Upper lobe of left lung (tissue), 6 donors: ENCODE measurements at regions not wholly inside any gene's neighbourhood (a gene's known extent, or its start where the extent isn't known, plus 50 kb on each side); places are given as distances from the start of the nearest gene placed in this dataset.

Experiments
- ATAC-seq, 2 donors: fragments of 200-7000 bp; cut with Tn5 transposase; one replicate each; pipeline ENCODE4 v1.9.1; 2022; ENCODE audit warnings: mild to moderate bottlenecking in 2 of 2, moderate library complexity in 2 of 2; ENCODE audit not compliant: low FRiP score in 2 of 2
- DNase-seq, 2 donors: peaks; one replicate each; pipeline ENCODE4 v3.0.0-alpha.2; 2019 to 2020
- H3K27ac ChIP-seq, 4 donors: fragments of 200-600 bp; sonication (generic); one replicate each; pipeline ENCODE4 v1.5.1; 2016 to 2019
- H3K27me3 ChIP-seq, 4 donors: fragments of 200-600 bp; sonication (generic); one replicate each; pipeline ENCODE4 v1.5.1; 2017 to 2019
- H3K36me3 ChIP-seq, 4 donors: fragments of 200-600 bp; sonication (generic); one replicate each; pipeline ENCODE4 v1.5.1; 2016 to 2019
- H3K4me1 ChIP-seq, 4 donors: fragments of 200-600 bp; sonication (generic); one replicate each; pipeline ENCODE4 v1.5.1; 2018 to 2019
- H3K4me3 ChIP-seq, 4 donors: fragments of 200-600 bp; sonication (generic); one replicate each; pipeline ENCODE4 v1.5.1; 2017 to 2019; ENCODE audit warnings: mild to moderate bottlenecking in 2 of 4, moderate library complexity in 1 of 4
- H3K9me3 ChIP-seq, 4 donors: fragments of 200-600 bp; sonication (generic); one replicate each; pipeline ENCODE4 v1.5.1; 2018 to 2019
- CTCF ChIP-seq, 6 experiments: fragments of 450-650 bp in 4 of 6; fragments of 200-600 bp in 2 of 6; sonication (generic) in 2 of 6; IDR thresholded peaks; one replicate each; pipeline ENCODE4 v1.5.1; 2016 to 2019; ENCODE audit warnings: antibody characterized with exemption in 6 of 6
- EP300 ChIP-seq, 4 donors: sonication (generic); formaldehyde crosslinking; IDR thresholded peaks; one replicate each; pipeline ENCODE4 v1.5.1; 2017; ENCODE audit warnings: antibody characterized with exemption in 4 of 4, control low read depth in 2 of 4
- POLR2A ChIP-seq, 4 donors: fragments of 450-650 bp; IDR thresholded peaks; one replicate each; pipeline ENCODE4 v1.5.1; 2016 to 2017; ENCODE audit warnings: antibody characterized with exemption in 4 of 4, mild to moderate bottlenecking in 2 of 4
- POLR2AphosphoS5 ChIP-seq, 2 donors: sonication (generic); formaldehyde crosslinking; IDR thresholded peaks; one replicate each; pipeline ENCODE4 v1.5.1; 2017; ENCODE audit warnings: antibody characterized with exemption in 2 of 2
- WGBS, 2 donors: methylation state at CpG; one replicate each; pipeline ENCODE4 v1.1.5; 2017 to 2018; 5-methylcytosine and 5-hydroxymethylcytosine counted together
- donor health status: DM: no; HTN: no; CAD: no; lungs with moderate emphysema.
- donor health status: DM: no; HTN: yes; CAD: no; lungs with severe emphysema.

- H3K36me3 ChIP-seq: no peaks in the 10 kb centered on the region
- no peaks in the 10 kb centered on the region for H3K27me3 ChIP-seq
- TF ChIP-seq CTCF (IDR thresholded peaks at IDR 0.05) (no peak), EP300 (IDR thresholded peaks at IDR 0.05) (no peak), POLR2AphosphoS5 (IDR thresholded peaks at IDR 0.05) (no peak), POLR2A (IDR thresholded peaks at IDR 0.05) (no peak)
- no peaks in the 10 kb centered on the region for H3K9me3 ChIP-seq
- DNase-seq (no peak), ATAC-seq (no peak)
- WGBS, 2 donors: 58 to 65% methylated on average over 3 of the region's 3 CpGs
- H3K27ac ChIP-seq: no peak overlapping the region
- H3K4me3 ChIP-seq: no peak overlapping the region
- H3K4me1 ChIP-seq: no peaks in the 10 kb centered on the region
These were observed 279.1 kb upstream of the ZEB2 start for GRCh38 chr2:144798989-144799388.

- H3K4me1 ChIP-seq: no peaks in the 10 kb centered on the region
- H3K27me3 ChIP-seq: no peaks in the 10 kb centered on the region
- DNase-seq: no peak
- H3K36me3 ChIP-seq: no peaks in the 10 kb centered on the region
- 84 to 87% methylated on average over 2 of the region's 2 CpGs for WGBS, 2 donors
- H3K27ac ChIP-seq: no peak overlapping the region
- no peak overlapping the region for H3K4me3 ChIP-seq
- TF ChIP-seq POLR2A (IDR thresholded peaks at IDR 0.05) (no peak), EP300 (IDR thresholded peaks at IDR 0.05) (no peak), POLR2AphosphoS5 (IDR thresholded peaks at IDR 0.05) (no peak), CTCF (IDR thresholded peaks at IDR 0.05) (no peak)
- no peaks in the 10 kb centered on the region for H3K9me3 ChIP-seq
- no peak for ATAC-seq
These were observed 278.1 kb upstream of the ZEB2 start for GRCh38 chr2:144798034-144798433.

- 80 to 87% methylated on average over 3 of the region's 3 CpGs for WGBS, 2 donors
These were observed 277.0 kb upstream of the ZEB2 start for GRCh38 chr2:144796936-144797335.

GRCh38 chr2:144796164-144796563, 276.2 kb upstream of the ZEB2 start:
- 74 to 77% methylated on average over 2 of the region's 2 CpGs for WGBS, 2 donors
- H3K4me3 ChIP-seq: no peak overlapping the region
- no peaks in the 10 kb centered on the region for H3K4me1 ChIP-seq
- no peak for ATAC-seq
- no peaks in the 10 kb centered on the region for H3K9me3 ChIP-seq
- H3K36me3 ChIP-seq: no peaks in the 10 kb centered on the region
- no peaks in the 10 kb centered on the region for H3K27me3 ChIP-seq
- TF ChIP-seq CTCF (IDR thresholded peaks at IDR 0.05) (no peak), EP300 (IDR thresholded peaks at IDR 0.05) (no peak), POLR2A (IDR thresholded peaks at IDR 0.05) (no peak), POLR2AphosphoS5 (IDR thresholded peaks at IDR 0.05) (no peak)
- peak overlapping the region in 1 of 4 donors; percentile 38 for H3K27ac ChIP-seq
- no peak for DNase-seq

More at GRCh38 chr2:144796936-144797335, 277.0 kb upstream of the ZEB2 start:
- DNase-seq (no peak), ATAC-seq (no peak)
- Histone ChIP-seq H3K9me3 (no peaks in the 10 kb centered on the region), H3K4me3 (no peak overlapping the region), H3K4me1 (no peaks in the 10 kb centered on the region), H3K27me3 (no peaks in the 10 kb centered on the region), H3K27ac (no peak overlapping the region), H3K36me3 (no peaks in the 10 kb centered on the region)
- TF ChIP-seq POLR2A (IDR thresholded peaks at IDR 0.05): no peak
- TF ChIP-seq EP300 (IDR thresholded peaks at IDR 0.05): no peak
- TF ChIP-seq POLR2AphosphoS5 (IDR thresholded peaks at IDR 0.05): no peak
- no peak for TF ChIP-seq CTCF (IDR thresholded peaks at IDR 0.05)

GRCh38 chr2:144785253-144785652, 265.3 kb upstream of the ZEB2 start:
- ATAC-seq (no peak), DNase-seq (no peak)
- H3K4me1 ChIP-seq: no peaks in the 10 kb centered on the region
- H3K27ac ChIP-seq: no peak overlapping the region
- TF ChIP-seq POLR2AphosphoS5 (IDR thresholded peaks at IDR 0.05) (no peak), POLR2A (IDR thresholded peaks at IDR 0.05) (no peak), EP300 (IDR thresholded peaks at IDR 0.05) (no peak), CTCF (IDR thresholded peaks at IDR 0.05) (no peak)
- H3K9me3 ChIP-seq: no peaks in the 10 kb centered on the region
- WGBS, 2 donors: 98 to 100% methylated on average over 5 of the region's 5 CpGs
- no peaks in the 10 kb centered on the region for H3K36me3 ChIP-seq
- no peaks in the 10 kb centered on the region for H3K27me3 ChIP-seq
- no peak overlapping the region for H3K4me3 ChIP-seq
